ACC112 (cell line): ENCODE measurements at regions not wholly inside any gene's neighbourhood (a gene's known extent, or its start where the extent isn't known, plus 50 kb on each side); places are given as distances from the start of the nearest gene placed in this dataset.

Experiments
- H2AFZ ChIP-seq: fragments of 200-600 bp; sonication (generic); one replicate; pipeline ENCODE4 v1.6.0; 2017; ENCODE audit warnings: antibody characterized with exemption, low read length; ENCODE audit not compliant: unreplicated experiment
- H3K27ac ChIP-seq: fragments of 200-600 bp; sonication (generic); 2 replicates; pipeline ENCODE4 v1.5.1; 2014; ENCODE audit warnings: low read depth, mild to moderate bottlenecking, antibody characterized with exemption, low read length, moderate library complexity
- H3K27me3 ChIP-seq: fragments of 200-600 bp; sonication (generic); 2 replicates; pipeline ENCODE4 v1.6.1; 2014; ENCODE audit warnings: mild to moderate bottlenecking, antibody characterized with exemption, low read length, moderate library complexity, mixed read lengths; ENCODE audit not compliant: insufficient read depth
- H3K36me3 ChIP-seq: fragments of 200-600 bp; sonication (generic); 2 replicates; pipeline ENCODE4 v1.6.1; 2016; ENCODE audit warnings: mild to moderate bottlenecking, antibody characterized with exemption, low read length, moderate library complexity, mixed read lengths; ENCODE audit not compliant: insufficient read depth
- H3K4me1 ChIP-seq: fragments of 200-600 bp; sonication (generic); one replicate; pipeline ENCODE4 v1.6.1; 2016; ENCODE audit warnings: low read length, mixed read lengths; ENCODE audit not compliant: insufficient read depth, unreplicated experiment, control insufficient read depth
- H3K4me3 ChIP-seq: fragments of 200-600 bp; sonication (generic); 2 replicates; pipeline ENCODE4 v1.5.1; 2014; ENCODE audit warnings: mild to moderate bottlenecking, low read depth, low read length
- H3K79me2 ChIP-seq: fragments of 200-600 bp; sonication (generic); one replicate; pipeline ENCODE4 v1.6.0; 2016; ENCODE audit warnings: low read length; ENCODE audit not compliant: control insufficient read depth, unreplicated experiment, insufficient read depth

- no peak overlapping the region for H2AFZ ChIP-seq
- H3K27me3 ChIP-seq, result no peaks in the 10 kb centered on the region
- H3K27ac ChIP-seq, result no peak overlapping the region
- no peaks in the 10 kb centered on the region for H3K4me1 ChIP-seq
- no peaks in the 10 kb centered on the region for H3K79me2 ChIP-seq
- no peaks in the 10 kb centered on the region for H3K36me3 ChIP-seq
- no peak overlapping the region for H3K4me3 ChIP-seq
These were observed 1076.2 kb downstream of the TSN start for GRCh38 chr2:122831649-122832048.

DNA sequence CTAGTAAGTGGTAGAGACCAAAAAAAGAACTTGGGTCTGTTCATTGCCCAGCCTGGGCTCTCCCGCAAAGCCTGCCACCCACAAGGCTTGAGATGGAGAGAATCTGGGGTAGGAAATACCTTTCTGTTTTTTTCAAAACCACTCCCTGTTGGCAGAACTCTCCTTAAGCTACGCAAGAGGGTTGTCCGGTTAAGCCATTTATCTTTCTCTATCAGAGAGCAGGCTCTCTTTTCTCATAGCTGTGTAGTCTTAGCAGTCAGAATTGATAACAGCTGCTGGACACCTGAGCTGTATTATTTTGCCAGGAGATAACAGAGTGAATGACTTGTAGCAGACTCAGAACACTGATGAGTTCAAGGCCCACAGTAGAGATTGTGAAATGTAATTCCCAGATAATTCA lies 1088.1 kb downstream of the TSN start:
- Histone ChIP-seq H2AFZ (no peak overlapping the region), H3K27ac (no peak overlapping the region), H3K79me2 (no peaks in the 10 kb centered on the region), H3K4me3 (no peak overlapping the region), H3K4me1 (no peaks in the 10 kb centered on the region), H3K36me3 (no peaks in the 10 kb centered on the region), H3K27me3 (no peaks in the 10 kb centered on the region)

DNA sequence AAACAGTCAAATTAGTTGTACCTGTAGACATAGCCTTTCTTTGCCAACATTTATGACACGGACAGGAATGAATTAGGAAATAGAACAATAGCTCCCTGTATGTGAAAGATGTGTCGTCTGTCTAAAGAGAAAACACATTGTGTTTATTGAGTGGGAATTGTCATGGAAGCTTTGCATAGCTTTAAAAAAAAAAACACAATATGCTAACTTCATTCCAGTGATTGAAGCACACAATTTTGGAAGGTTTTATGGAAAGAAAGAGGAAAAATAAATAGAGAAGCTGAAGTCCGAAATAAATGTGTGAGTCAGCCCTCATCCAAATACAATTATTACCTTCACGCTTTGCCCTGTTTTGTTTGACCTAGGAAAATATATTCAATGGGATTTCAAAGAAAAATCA lies 1095.7 kb downstream of the TSN start:
- Histone ChIP-seq H3K27ac (no peak overlapping the region), H3K79me2 (no peaks in the 10 kb centered on the region), H2AFZ (no peak overlapping the region), H3K36me3 (no peaks in the 10 kb centered on the region), H3K27me3 (no peaks in the 10 kb centered on the region), H3K4me1 (no peaks in the 10 kb centered on the region), H3K4me3 (no peak overlapping the region)

DNA sequence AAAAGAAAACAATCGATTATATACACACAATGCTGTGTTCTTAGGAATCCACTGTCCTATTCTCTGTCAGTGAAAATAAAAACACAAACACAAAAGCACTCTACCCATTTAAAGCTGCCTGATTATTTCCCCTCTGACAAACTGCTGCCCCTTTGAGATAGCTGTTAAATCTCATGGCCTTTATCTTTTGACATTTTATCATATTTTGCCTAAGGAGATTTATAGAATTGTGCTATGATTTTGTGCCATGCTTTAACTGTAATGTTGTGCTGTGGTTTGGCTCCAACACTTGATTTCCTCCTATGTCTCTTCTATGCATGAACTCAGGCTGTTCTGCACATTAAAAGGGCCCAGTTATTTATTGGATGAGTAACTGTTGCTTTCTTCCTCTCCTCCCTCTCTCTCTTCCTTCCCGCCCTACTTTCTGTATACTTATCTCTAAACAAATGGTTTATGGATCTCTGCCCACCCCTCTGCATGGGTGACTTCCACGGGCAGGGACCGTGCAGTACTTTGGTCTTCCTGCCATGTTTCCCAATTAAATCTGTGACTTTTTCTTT lies 1096.6 kb downstream of the TSN start:
- H3K4me3 ChIP-seq, result no peak overlapping the region
- no peaks in the 10 kb centered on the region for H3K27me3 ChIP-seq
- H3K27ac ChIP-seq, result no peak overlapping the region
- no peaks in the 10 kb centered on the region for H3K79me2 ChIP-seq
- no peak overlapping the region for H2AFZ ChIP-seq
- no peaks in the 10 kb centered on the region for H3K36me3 ChIP-seq
- H3K4me1 ChIP-seq, result no peaks in the 10 kb centered on the region

GRCh38 chr2:122856696-122857095 lies 1101.2 kb downstream of the TSN start:
- Histone ChIP-seq H2AFZ (no peak overlapping the region), H3K4me1 (no peaks in the 10 kb centered on the region), H3K27ac (no peak overlapping the region)

GRCh38 chr2:122858075-122858702 lies 1102.7 kb downstream of the TSN start:
- Histone ChIP-seq H3K4me1 (no peaks in the 10 kb centered on the region), H3K4me3 (no peak overlapping the region), H3K79me2 (no peaks in the 10 kb centered on the region), H3K27ac (no peak overlapping the region), H3K27me3 (no peaks in the 10 kb centered on the region), H2AFZ (no peak overlapping the region), H3K36me3 (no peaks in the 10 kb centered on the region)

More at GRCh38 chr2:122856696-122857095, 1101.2 kb downstream of the TSN start:
- Histone ChIP-seq H3K27me3 (no peaks in the 10 kb centered on the region), H3K36me3 (no peaks in the 10 kb centered on the region), H3K79me2 (no peaks in the 10 kb centered on the region), H3K4me3 (no peak overlapping the region)

DNA sequence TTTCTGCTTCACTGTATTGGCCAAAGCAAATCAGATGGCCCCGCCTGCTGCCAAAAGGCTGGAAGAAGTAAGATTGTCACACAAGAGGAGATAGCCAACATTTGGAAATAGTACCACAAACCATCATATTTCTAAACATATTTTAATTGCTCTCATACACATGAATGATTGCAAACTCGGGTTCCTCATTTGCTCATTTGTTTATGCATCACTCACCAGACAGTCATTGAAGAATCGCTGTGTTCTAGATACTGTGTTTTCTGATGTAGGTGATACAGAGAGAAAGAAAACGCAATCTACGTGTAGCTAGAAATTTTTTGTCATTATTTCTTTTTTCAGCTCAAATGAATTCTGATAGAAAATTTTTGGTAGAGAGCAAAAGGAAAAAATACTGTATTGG lies 1103.4 kb downstream of the TSN start:
- H3K4me3 ChIP-seq, result no peak overlapping the region
- no peaks in the 10 kb centered on the region for H3K36me3 ChIP-seq
- no peaks in the 10 kb centered on the region for H3K4me1 ChIP-seq
- H3K27ac ChIP-seq, result no peak overlapping the region
- no peaks in the 10 kb centered on the region for H3K79me2 ChIP-seq
- H2AFZ ChIP-seq, result no peak overlapping the region
- H3K27me3 ChIP-seq, result no peaks in the 10 kb centered on the region

- Histone ChIP-seq H3K27ac (no peak overlapping the region), H3K27me3 (no peaks in the 10 kb centered on the region), H3K4me1 (no peaks in the 10 kb centered on the region), H3K36me3 (no peaks in the 10 kb centered on the region), H3K79me2 (no peaks in the 10 kb centered on the region), H2AFZ (no peak overlapping the region), H3K4me3 (no peak overlapping the region)
These were observed 1103.8 kb downstream of the TSN start for GRCh38 chr2:122859260-122859659.

- no peaks in the 10 kb centered on the region for H3K79me2 ChIP-seq
- H3K36me3 ChIP-seq, result no peaks in the 10 kb centered on the region
- H3K4me1 ChIP-seq, result no peaks in the 10 kb centered on the region
- H3K4me3 ChIP-seq, result no peak overlapping the region
- no peak overlapping the region for H2AFZ ChIP-seq
- no peaks in the 10 kb centered on the region for H3K27me3 ChIP-seq
- no peak overlapping the region for H3K27ac ChIP-seq
These were observed 1108.1 kb downstream of the TSN start for GRCh38 chr2:122863532-122863931.

DNA sequence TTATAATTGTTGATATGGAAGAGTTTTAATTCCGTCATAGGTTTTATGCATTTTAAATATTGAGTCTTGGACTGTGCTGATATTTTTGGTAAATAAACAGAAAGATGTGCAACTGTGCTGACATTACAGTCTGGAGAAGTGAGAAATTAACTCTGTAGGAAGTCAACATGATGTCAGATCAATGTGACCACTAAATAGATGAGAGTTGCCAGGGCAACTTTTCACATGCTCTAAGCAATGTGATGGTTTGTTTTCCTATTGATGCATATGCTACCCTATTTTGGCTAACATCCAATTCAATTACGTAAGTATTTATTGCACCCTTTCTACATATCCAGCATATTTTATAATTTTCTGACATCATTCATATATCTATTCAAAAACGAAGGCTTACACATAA lies 1109.3 kb downstream of the TSN start:
- H3K27me3 ChIP-seq, result no peaks in the 10 kb centered on the region
- H2AFZ ChIP-seq, result no peak overlapping the region
- no peak overlapping the region for H3K4me3 ChIP-seq
- H3K27ac ChIP-seq, result no peak overlapping the region
- no peaks in the 10 kb centered on the region for H3K4me1 ChIP-seq
- H3K79me2 ChIP-seq, result no peaks in the 10 kb centered on the region
- H3K36me3 ChIP-seq, result no peaks in the 10 kb centered on the region

- no peak overlapping the region for H3K4me3 ChIP-seq
- H3K36me3 ChIP-seq, result no peaks in the 10 kb centered on the region
- no peak overlapping the region for H2AFZ ChIP-seq
- H3K79me2 ChIP-seq, result no peaks in the 10 kb centered on the region
- H3K27me3 ChIP-seq, result no peaks in the 10 kb centered on the region
- H3K27ac ChIP-seq, result no peak overlapping the region
- H3K4me1 ChIP-seq, result no peaks in the 10 kb centered on the region
These were observed 1110.6 kb downstream of the TSN start for GRCh38 chr2:122866095-122866494.
